Effector memory CD8-positive, alpha-beta T cell (primary cell): ENCODE measurements at regions not wholly inside any gene's neighbourhood (a gene's known extent, or its start where the extent isn't known, plus 50 kb on each side); places are given as distances from the start of the nearest gene placed in this dataset.

Experiments
- ATAC-seq: fragments of 150-1000 bp; cut with Tn5 transposase; replicated peaks from 2 replicates; pipeline ENCODE4 v1.10.0; 2021; ENCODE audit warnings: mild to moderate bottlenecking, moderate library complexity
- DNase-seq, 3 experiments: peaks; one replicate each; pipeline ENCODE4 v3.0.0; 2021
- H3K27ac Mint-ChIP-seq, 2 donors: one replicate each; pipeline ENCODE4 v1.8.0; 2022; ENCODE audit warnings: mild to moderate bottlenecking in 2 of 2, mixed read lengths in 2 of 2, moderate library complexity in 2 of 2
- H3K27me3 Mint-ChIP-seq, 2 donors: one replicate each; pipeline ENCODE4 v1.8.0; 2022; ENCODE audit warnings: mixed read lengths in 2 of 2
- H3K36me3 Mint-ChIP-seq: one replicate; pipeline ENCODE4 v1.8.0; 2022; ENCODE audit warnings: mild to moderate bottlenecking, moderate library complexity, mixed read lengths; ENCODE audit not compliant: insufficient read depth
- H3K4me1 Mint-ChIP-seq, 2 donors: one replicate each; pipeline ENCODE4 v1.8.0; 2022; ENCODE audit warnings: low read depth in 2 of 2, mixed read lengths in 2 of 2
- H3K4me3 Mint-ChIP-seq, 2 donors: one replicate each; pipeline ENCODE4 v1.8.0; 2022; ENCODE audit warnings: mild to moderate bottlenecking in 2 of 2, mixed read lengths in 2 of 2, moderate library complexity in 2 of 2
- H3K9me3 Mint-ChIP-seq, 2 donors: one replicate each; pipeline ENCODE4 v1.8.0; 2022; ENCODE audit warnings: mixed read lengths in 2 of 2

DNA sequence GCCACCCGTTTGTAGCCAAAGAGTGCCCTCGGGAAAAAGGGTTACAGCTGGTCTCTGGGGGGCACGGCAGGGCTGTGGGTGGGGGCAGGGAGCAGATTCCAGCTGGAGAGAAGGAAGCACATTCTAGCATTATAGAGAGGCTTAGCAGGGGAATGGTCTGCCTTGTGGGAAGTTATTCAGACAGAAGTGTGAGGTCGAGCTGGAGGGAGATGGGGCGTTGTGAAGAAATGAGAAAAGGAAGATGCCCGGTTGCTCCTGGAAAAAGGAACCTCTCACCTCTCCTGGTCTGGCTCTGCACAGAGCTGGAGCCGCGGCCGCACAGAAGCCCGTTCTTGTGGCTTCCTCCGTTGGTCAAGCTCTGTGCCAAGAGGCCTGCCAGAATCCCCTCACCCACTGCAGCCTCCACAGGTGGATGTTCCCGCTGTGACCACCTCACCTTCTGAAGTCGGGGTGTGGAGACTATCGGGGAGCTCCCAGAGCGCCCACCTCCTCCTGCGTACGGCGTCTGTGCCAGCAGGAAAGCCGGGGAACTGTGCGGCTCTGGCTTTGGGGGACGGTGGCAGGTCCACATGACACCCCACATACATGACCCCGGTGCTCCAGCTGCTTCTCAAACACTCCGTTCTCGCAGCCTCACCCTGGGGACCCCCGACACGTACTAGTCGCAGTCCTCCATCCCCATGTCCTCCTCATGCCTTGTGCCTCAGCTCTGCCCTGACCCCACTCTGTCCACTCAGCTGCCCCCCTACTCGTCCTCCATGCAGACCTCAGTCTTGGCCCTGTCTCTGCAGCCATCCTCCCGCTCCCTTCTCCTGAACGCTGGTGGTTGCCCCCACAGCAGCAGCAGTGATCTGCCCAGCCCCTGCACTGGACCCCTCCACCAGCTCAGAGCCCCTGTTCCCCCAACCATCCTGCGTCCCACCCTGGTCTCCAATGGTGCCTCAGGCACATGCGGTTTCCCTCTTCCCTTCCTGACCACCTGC, 52.2 kb upstream of the HGFAC start:
- Mint-ChIP-seq H3K36me3 (no peaks in the 10 kb centered on the region), H3K4me1 (peaks cover 5% of the 10 kb centered on the region in 2 donors), H3K27me3 (peaks cover 0 to 47% of the 10 kb centered on the region in 2 donors), H3K4me3 (no peak overlapping the region), H3K9me3 (no peaks in the 10 kb centered on the region), H3K27ac (no peak overlapping the region)
- ATAC-seq (no peak), DNase-seq (no peak)

- ATAC-seq (no peak), DNase-seq (no peak)
- peaks cover 0 to 44% of the 10 kb centered on the region in 2 donors for H3K27me3 Mint-ChIP-seq
- peaks cover 4% of the 10 kb centered on the region in 2 donors for H3K4me1 Mint-ChIP-seq
- H3K36me3 Mint-ChIP-seq = no peaks in the 10 kb centered on the region
- no peak overlapping the region for H3K27ac Mint-ChIP-seq
- no peak overlapping the region for H3K4me3 Mint-ChIP-seq
- H3K9me3 Mint-ChIP-seq = no peaks in the 10 kb centered on the region
Measured at GRCh38 chr4:3390288-3390811, 51.4 kb upstream of the HGFAC start.

- Mint-ChIP-seq H3K36me3 (no peaks in the 10 kb centered on the region), H3K4me1 (peaks cover 0 to 2% of the 10 kb centered on the region in 2 donors), H3K27ac (no peak overlapping the region), H3K9me3 (no peaks in the 10 kb centered on the region), H3K4me3 (no peak overlapping the region), H3K27me3 (peaks cover 0 to 35% of the 10 kb centered on the region in 2 donors)
- ATAC-seq (no peak), DNase-seq (no peak)
Measured at GRCh38 chr4:3391422-3391821, 50.3 kb upstream of the HGFAC start.
